GM18498 (cell line): ENCODE measurements at regions not wholly inside any gene's neighbourhood (a gene's known extent, or its start where the extent isn't known, plus 50 kb on each side); places are given as distances from the start of the nearest gene placed in this dataset.
A peak's percentile ranks its signal among the peaks of the same experiment; 100 is the strongest.
"Not testable (repeated sequence)": the region's sequence is repeated elsewhere in the genome, so short reads cannot be mapped to it uniquely, and the experiment has no call there.

Source experiments
- ATAC-seq: cut with Tn5 transposase; IDR thresholded peaks from one replicate; pipeline ENCODE4 v1.9.1; 2021; ENCODE audit warnings: mild to moderate bottlenecking, moderate library complexity; ENCODE audit not compliant: unreplicated experiment

GRCh38 chr11:86861810-86862209 lies 61.5 kb downstream of the PRSS23 start:
- no peak for ATAC-seq

GRCh38 chr11:86863476-86863875 lies 63.1 kb downstream of the PRSS23 start:
- ATAC-seq: no peak

GRCh38 chr11:86865436-86865835 lies 65.1 kb downstream of the PRSS23 start:
- no peak for ATAC-seq

GRCh38 chr11:86869531-86869930 lies 69.2 kb downstream of the PRSS23 start:
- ATAC-seq: no peak

GRCh38 chr11:86869966-86870570 lies 69.7 kb downstream of the PRSS23 start:
- peak; percentile 85 for ATAC-seq

- no peak for ATAC-seq
Measured at GRCh38 chr11:86873573-86874083, 73.3 kb downstream of the PRSS23 start.

- ATAC-seq: no peak
Measured at GRCh38 chr11:86874304-86875056, 74.1 kb downstream of the PRSS23 start.

- no peak for ATAC-seq
Measured at GRCh38 chr11:86876716-86877234, 76.4 kb downstream of the PRSS23 start.

- ATAC-seq: no peak
Measured at GRCh38 chr11:86877503-86877902, 77.2 kb downstream of the PRSS23 start.

- not testable (repeated sequence) for ATAC-seq
Measured at GRCh38 chr11:86879241-86879640, 76.0 kb downstream of the FZD4 start.

GRCh38 chr11:86885311-86885710 lies 69.9 kb downstream of the FZD4 start:
- no peak for ATAC-seq

- no peak for ATAC-seq
Measured at GRCh38 chr11:86888164-86889000, 66.8 kb downstream of the FZD4 start.

- ATAC-seq: no peak
Measured at GRCh38 chr11:86889001-86889341, 66.2 kb downstream of the FZD4 start.

GRCh38 chr11:86891036-86891435 lies 64.2 kb downstream of the FZD4 start:
- no peak for ATAC-seq

- ATAC-seq: no peak
Measured at GRCh38 chr11:86893235-86893634, 62.0 kb downstream of the FZD4 start.
